ENCODE measurements at regions not wholly inside any gene's neighbourhood (a gene's known extent, or its start where the extent isn't known, plus 50 kb on each side); places are given as distances from the start of the nearest gene placed in this dataset.

DNA sequence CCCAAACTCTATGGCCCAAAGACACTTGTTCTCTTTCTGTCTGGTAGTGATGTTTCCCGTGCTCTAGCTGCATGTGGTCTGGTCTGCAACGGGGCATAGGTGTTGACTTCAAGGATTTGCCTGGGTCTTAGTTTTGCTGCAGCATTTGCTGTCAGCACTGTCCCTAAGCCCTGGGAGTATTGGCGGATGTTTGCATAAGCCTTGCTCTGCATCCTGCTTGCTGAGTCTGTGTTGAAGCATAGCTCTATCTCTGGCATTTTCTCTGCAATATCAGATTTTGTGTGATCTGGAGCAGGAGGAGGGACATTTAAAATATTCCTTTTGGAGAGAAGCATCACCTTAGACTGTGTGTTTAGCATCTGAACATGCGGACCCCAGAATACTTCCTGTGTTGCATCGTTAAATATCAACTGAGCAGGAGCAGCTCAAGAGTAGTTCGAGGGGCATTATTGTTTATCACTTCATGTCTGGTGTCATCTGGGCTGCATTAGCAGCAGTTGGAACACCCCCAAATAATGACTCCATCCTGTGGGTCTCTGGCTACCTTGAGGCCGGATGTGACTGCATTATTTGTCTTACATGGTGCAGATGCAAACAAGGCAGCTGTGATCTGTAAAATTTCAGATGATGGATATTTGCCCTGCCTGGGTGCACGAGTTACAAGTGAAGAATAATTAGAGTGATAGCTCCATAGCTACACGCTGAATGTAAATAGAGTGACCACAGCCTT is 231.7 kb downstream of the TRIB2 start:
- TF ChIP-seq, protein P1, sequence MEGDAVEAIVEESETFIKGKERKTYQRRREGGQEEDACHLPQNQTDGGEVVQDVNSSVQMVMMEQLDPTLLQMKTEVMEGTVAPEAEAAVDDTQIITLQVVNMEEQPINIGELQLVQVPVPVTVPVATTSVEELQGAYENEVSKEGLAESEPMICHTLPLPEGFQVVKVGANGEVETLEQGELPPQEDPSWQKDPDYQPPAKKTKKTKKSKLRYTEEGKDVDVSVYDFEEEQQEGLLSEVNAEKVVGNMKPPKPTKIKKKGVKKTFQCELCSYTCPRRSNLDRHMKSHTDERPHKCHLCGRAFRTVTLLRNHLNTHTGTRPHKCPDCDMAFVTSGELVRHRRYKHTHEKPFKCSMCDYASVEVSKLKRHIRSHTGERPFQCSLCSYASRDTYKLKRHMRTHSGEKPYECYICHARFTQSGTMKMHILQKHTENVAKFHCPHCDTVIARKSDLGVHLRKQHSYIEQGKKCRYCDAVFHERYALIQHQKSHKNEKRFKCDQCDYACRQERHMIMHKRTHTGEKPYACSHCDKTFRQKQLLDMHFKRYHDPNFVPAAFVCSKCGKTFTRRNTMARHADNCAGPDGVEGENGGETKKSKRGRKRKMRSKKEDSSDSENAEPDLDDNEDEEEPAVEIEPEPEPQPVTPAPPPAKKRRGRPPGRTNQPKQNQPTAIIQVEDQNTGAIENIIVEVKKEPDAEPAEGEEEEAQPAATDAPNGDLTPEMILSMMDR (IDR thresholded peaks at IDR 0.05) = no peak
- TF ChIP-seq EP300 (IDR thresholded peaks at IDR 0.05) = no peak
- TF ChIP-seq POLR2A (IDR thresholded peaks at IDR 0.05) = no peak

All from tibial nerve (tissue), 4 donors.